ENCODE measurements at regions not wholly inside any gene's neighbourhood (a gene's known extent, or its start where the extent isn't known, plus 50 kb on each side); places are given as distances from the start of the nearest gene placed in this dataset.

DNA sequence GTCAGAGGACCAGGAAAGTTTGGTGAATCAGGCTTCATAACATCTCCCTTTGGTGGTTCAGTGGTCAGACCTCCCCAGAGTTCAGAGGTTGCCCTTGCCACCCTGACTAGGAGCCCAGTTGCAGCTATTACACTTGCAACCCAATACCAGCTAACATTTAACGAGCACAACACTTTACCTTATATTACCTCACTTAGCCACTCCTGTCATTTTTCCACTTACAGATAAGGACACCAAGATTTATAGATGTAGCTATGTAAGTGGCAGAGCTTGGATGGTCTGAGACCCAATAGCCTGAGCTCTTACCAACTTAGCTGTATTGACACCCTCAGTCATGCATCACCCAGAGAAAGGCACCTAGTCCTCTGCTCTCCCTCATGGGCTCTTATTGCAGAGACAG, 234.7 kb downstream of the INSC start:
- TF ChIP-seq, protein P1, sequence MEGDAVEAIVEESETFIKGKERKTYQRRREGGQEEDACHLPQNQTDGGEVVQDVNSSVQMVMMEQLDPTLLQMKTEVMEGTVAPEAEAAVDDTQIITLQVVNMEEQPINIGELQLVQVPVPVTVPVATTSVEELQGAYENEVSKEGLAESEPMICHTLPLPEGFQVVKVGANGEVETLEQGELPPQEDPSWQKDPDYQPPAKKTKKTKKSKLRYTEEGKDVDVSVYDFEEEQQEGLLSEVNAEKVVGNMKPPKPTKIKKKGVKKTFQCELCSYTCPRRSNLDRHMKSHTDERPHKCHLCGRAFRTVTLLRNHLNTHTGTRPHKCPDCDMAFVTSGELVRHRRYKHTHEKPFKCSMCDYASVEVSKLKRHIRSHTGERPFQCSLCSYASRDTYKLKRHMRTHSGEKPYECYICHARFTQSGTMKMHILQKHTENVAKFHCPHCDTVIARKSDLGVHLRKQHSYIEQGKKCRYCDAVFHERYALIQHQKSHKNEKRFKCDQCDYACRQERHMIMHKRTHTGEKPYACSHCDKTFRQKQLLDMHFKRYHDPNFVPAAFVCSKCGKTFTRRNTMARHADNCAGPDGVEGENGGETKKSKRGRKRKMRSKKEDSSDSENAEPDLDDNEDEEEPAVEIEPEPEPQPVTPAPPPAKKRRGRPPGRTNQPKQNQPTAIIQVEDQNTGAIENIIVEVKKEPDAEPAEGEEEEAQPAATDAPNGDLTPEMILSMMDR (IDR thresholded peaks at IDR 0.05), result no peak
- TF ChIP-seq POLR2AphosphoS5 (IDR thresholded peaks at IDR 0.05), result no peak
- no peak for TF ChIP-seq EP300 (IDR thresholded peaks at IDR 0.05; ENCODE audit: low read depth)
- TF ChIP-seq POLR2A (IDR thresholded peaks at IDR 0.05), result no peak
